HT1080 (cell line): ENCODE measurements at regions not wholly inside any gene's neighbourhood (a gene's known extent, or its start where the extent isn't known, plus 50 kb on each side); places are given as distances from the start of the nearest gene placed in this dataset.

ENCODE experiments used
- DNase-seq: peaks from one replicate; pipeline ENCODE4 v3.0.0-alpha.2; 2015; ENCODE audit warnings: low read depth

GRCh38 chr3:13158408-13158807, 85.2 kb upstream of the IQSEC1 start:
- DNase-seq: no peak

- no peak for DNase-seq
Observed at GRCh38 chr3:13157986-13158385, 84.8 kb upstream of the IQSEC1 start.

GRCh38 chr3:13152826-13153710, 79.8 kb upstream of the IQSEC1 start:
- no peak for DNase-seq

GRCh38 chr3:13150624-13151023, 77.4 kb upstream of the IQSEC1 start:
- no peak for DNase-seq

GRCh38 chr3:13149330-13150108, 76.3 kb upstream of the IQSEC1 start:
- DNase-seq: no peak

GRCh38 chr3:13148561-13149329, 75.5 kb upstream of the IQSEC1 start:
- DNase-seq: no peak

GRCh38 chr3:13148126-13148525, 74.9 kb upstream of the IQSEC1 start:
- DNase-seq: no peak

GRCh38 chr3:13147344-13147743, 74.1 kb upstream of the IQSEC1 start:
- no peak for DNase-seq

- no peak for DNase-seq
Observed at GRCh38 chr3:13146643-13147143, 73.5 kb upstream of the IQSEC1 start.

GRCh38 chr3:13145826-13146642, 72.8 kb upstream of the IQSEC1 start:
- no peak for DNase-seq

- DNase-seq: no peak
Observed at GRCh38 chr3:13145131-13145825, 72.0 kb upstream of the IQSEC1 start.

- no peak for DNase-seq
Observed at GRCh38 chr3:13144163-13145023, 71.2 kb upstream of the IQSEC1 start.

GRCh38 chr3:13143381-13144004, 70.3 kb upstream of the IQSEC1 start:
- no peak for DNase-seq

- no peak for DNase-seq
Observed at GRCh38 chr3:13142552-13143380, 69.5 kb upstream of the IQSEC1 start.

- DNase-seq: no peak
Observed at GRCh38 chr3:13141991-13142412, 68.8 kb upstream of the IQSEC1 start.

GRCh38 chr3:13141183-13141582, 68.0 kb upstream of the IQSEC1 start:
- DNase-seq: no peak

- DNase-seq: no peak
Observed at GRCh38 chr3:13140596-13140995, 67.4 kb upstream of the IQSEC1 start.
